ENCODE measurements at regions not wholly inside any gene's neighbourhood (a gene's known extent, or its start where the extent isn't known, plus 50 kb on each side); places are given as distances from the start of the nearest gene placed in this dataset.
"Not testable (repeated sequence)": the region's sequence is repeated elsewhere in the genome, so short reads cannot be mapped to it uniquely, and the experiment has no call there.

GRCh38 chrX:3411626-3412025 is 65.2 kb upstream of the MXRA5 start:
- WGBS (ENCODE audit: insufficient coverage, low lambda C conversion rate), result no CpG with 5 or more reads among the region's 2 CpGs
- DNase-seq; H3K27me3 ChIP-seq (ENCODE audit: control insufficient read depth, insufficient read depth, low read length); H3K27ac ChIP-seq (ENCODE audit: low read length); H3K4me1 ChIP-seq (ENCODE audit: control insufficient read depth, insufficient read depth, low read length); H3K4me3 ChIP-seq (ENCODE audit: low read length); H3K9me3 ChIP-seq (ENCODE audit: control insufficient read depth, low read depth, low read length); H3K36me3 ChIP-seq (ENCODE audit: control insufficient read depth, insufficient read depth, low read length): not testable (repeated sequence)

- H3K36me3 ChIP-seq (ENCODE audit: control insufficient read depth, insufficient read depth, low read length); H3K27ac ChIP-seq (ENCODE audit: low read length); H3K4me3 ChIP-seq (ENCODE audit: low read length); DNase-seq; H3K4me1 ChIP-seq (ENCODE audit: control insufficient read depth, insufficient read depth, low read length); H3K27me3 ChIP-seq (ENCODE audit: control insufficient read depth, insufficient read depth, low read length); H3K9me3 ChIP-seq (ENCODE audit: control insufficient read depth, low read depth, low read length): not testable (repeated sequence)
- 100% methylated on average over 1 of the region's 4 CpGs for WGBS (ENCODE audit: insufficient coverage, low lambda C conversion rate)
These were observed 63.5 kb upstream of the MXRA5 start for GRCh38 chrX:3409936-3410335.

GRCh38 chrX:3407781-3408180 is 61.3 kb upstream of the MXRA5 start:
- Histone ChIP-seq H3K4me1 (ENCODE audit: control insufficient read depth, insufficient read depth, low read length) (no peaks in the 10 kb centered on the region), H3K4me3 (ENCODE audit: low read length) (no peak overlapping the region), H3K9me3 (ENCODE audit: control insufficient read depth, low read depth, low read length) (no peaks in the 10 kb centered on the region), H3K36me3 (ENCODE audit: control insufficient read depth, insufficient read depth, low read length) (no peaks in the 10 kb centered on the region), H3K27ac (ENCODE audit: low read length) (no peak overlapping the region), H3K27me3 (ENCODE audit: control insufficient read depth, insufficient read depth, low read length) (no peaks in the 10 kb centered on the region)
- no peak for DNase-seq
- whole genome bisulfite sequencing (ENCODE audit: insufficient coverage, low lambda C conversion rate), result no CpG with 5 or more reads among the region's 3 CpGs

- DNase-seq, result no peak
- WGBS (ENCODE audit: insufficient coverage, low lambda C conversion rate), result no CpG with 5 or more reads among the region's 3 CpGs
- H3K36me3 ChIP-seq (ENCODE audit: control insufficient read depth, insufficient read depth, low read length), result no peaks in the 10 kb centered on the region
- H3K27me3 ChIP-seq (ENCODE audit: control insufficient read depth, insufficient read depth, low read length), result no peaks in the 10 kb centered on the region
- no peak overlapping the region for H3K27ac ChIP-seq (ENCODE audit: low read length)
- no peaks in the 10 kb centered on the region for H3K9me3 ChIP-seq (ENCODE audit: control insufficient read depth, low read depth, low read length)
- no peaks in the 10 kb centered on the region for H3K4me1 ChIP-seq (ENCODE audit: control insufficient read depth, insufficient read depth, low read length)
- H3K4me3 ChIP-seq (ENCODE audit: low read length), result no peak overlapping the region
These were observed 60.7 kb upstream of the MXRA5 start for GRCh38 chrX:3407121-3407520.

GRCh38 chrX:3403748-3404147 is 57.3 kb upstream of the MXRA5 start:
- Histone ChIP-seq H3K36me3 (ENCODE audit: control insufficient read depth, insufficient read depth, low read length) (no peaks in the 10 kb centered on the region), H3K27ac (ENCODE audit: low read length) (no peak overlapping the region), H3K27me3 (ENCODE audit: control insufficient read depth, insufficient read depth, low read length) (no peaks in the 10 kb centered on the region), H3K4me1 (ENCODE audit: control insufficient read depth, insufficient read depth, low read length) (no peaks in the 10 kb centered on the region), H3K9me3 (ENCODE audit: control insufficient read depth, low read depth, low read length) (no peaks in the 10 kb centered on the region), H3K4me3 (ENCODE audit: low read length) (no peak overlapping the region)
- WGBS (ENCODE audit: insufficient coverage, low lambda C conversion rate), result no CpG with 5 or more reads among the region's 1 CpG
- no peak for DNase-seq
